A204.1 (cell line): ENCODE measurements at regions not wholly inside any gene's neighbourhood (a gene's known extent, or its start where the extent isn't known, plus 50 kb on each side); places are given as distances from the start of the nearest gene placed in this dataset.
"Not testable (repeated sequence)": the region's sequence is repeated elsewhere in the genome, so short reads cannot be mapped to it uniquely, and the experiment has no call there.

ENCODE experiments used
- FAIRE-seq: peaks from 2 replicates; lab custom pipeline; 2012; peaks lifted over from hg19 to GRCh38; lab: Jason Lieb, UNC

- no peak for FAIRE-seq
These were observed 605.6 kb upstream of the CDH5 start for GRCh38 chr16:65760874-65761273.

- FAIRE-seq, result no peak
These were observed 607.9 kb upstream of the CDH5 start for GRCh38 chr16:65758620-65759019.

GRCh38 chr16:65757064-65757463 is 609.4 kb upstream of the CDH5 start:
- FAIRE-seq, result no peak

GRCh38 chr16:65756163-65756562 is 610.3 kb upstream of the CDH5 start:
- FAIRE-seq, result no peak

- no peak for FAIRE-seq
These were observed 611.4 kb upstream of the CDH5 start for GRCh38 chr16:65754820-65755691.

- no peak for FAIRE-seq
These were observed 614.0 kb upstream of the CDH5 start for GRCh38 chr16:65752522-65752844.

- FAIRE-seq, result no peak
These were observed 614.6 kb upstream of the CDH5 start for GRCh38 chr16:65751622-65752521.

GRCh38 chr16:65749506-65749905 is 617.0 kb upstream of the CDH5 start:
- FAIRE-seq, result no peak

- FAIRE-seq, result no peak
These were observed 619.5 kb upstream of the CDH5 start for GRCh38 chr16:65746941-65747340.

GRCh38 chr16:65745201-65745708 is 621.2 kb upstream of the CDH5 start:
- no peak for FAIRE-seq

GRCh38 chr16:65744401-65744800 is 622.1 kb upstream of the CDH5 start:
- FAIRE-seq, result no peak

GRCh38 chr16:65743558-65743957 is 621.7 kb upstream of the CDH11 start:
- FAIRE-seq, result no peak

GRCh38 chr16:65740711-65741110 is 618.8 kb upstream of the CDH11 start:
- FAIRE-seq, result no peak

- FAIRE-seq, result no peak
These were observed 617.7 kb upstream of the CDH11 start for GRCh38 chr16:65739518-65739917.

- no peak for FAIRE-seq
These were observed 616.0 kb upstream of the CDH11 start for GRCh38 chr16:65737831-65738230.

- FAIRE-seq, result not testable (repeated sequence)
These were observed 613.8 kb upstream of the CDH11 start for GRCh38 chr16:65735615-65736014.

GRCh38 chr16:65733721-65734120 is 611.9 kb upstream of the CDH11 start:
- FAIRE-seq, result no peak

GRCh38 chr16:65731833-65732232 is 610.0 kb upstream of the CDH11 start:
- FAIRE-seq, result no peak

- FAIRE-seq, result no peak
These were observed 606.8 kb upstream of the CDH11 start for GRCh38 chr16:65728652-65729051.

GRCh38 chr16:65728167-65728566 is 606.3 kb upstream of the CDH11 start:
- no peak for FAIRE-seq

- no peak for FAIRE-seq
These were observed 605.8 kb upstream of the CDH11 start for GRCh38 chr16:65727534-65728137.

GRCh38 chr16:65725156-65725845 is 603.4 kb upstream of the CDH11 start:
- FAIRE-seq, result no peak
